Gastroesophageal sphincter (tissue), 3 donors: ENCODE measurements at regions not wholly inside any gene's neighbourhood (a gene's known extent, or its start where the extent isn't known, plus 50 kb on each side); places are given as distances from the start of the nearest gene placed in this dataset.

Experiments used
- EP300 ChIP-seq: sonication (generic); formaldehyde crosslinking; IDR thresholded peaks from one replicate; pipeline ENCODE4 v1.6.1; 2017; ENCODE audit warnings: antibody characterized with exemption, mild to moderate bottlenecking
- POLR2A ChIP-seq, 2 donors: fragments of 450-650 bp; IDR thresholded peaks; one replicate each; pipeline ENCODE4 v1.6.1; 2017; ENCODE audit warnings: antibody characterized with exemption in 2 of 2, mild to moderate bottlenecking in 2 of 2, moderate library complexity in 1 of 2
- TF ChIP-seq, protein P1 (sequence below), 4 experiments: fragments of 200-600 bp in 2 of 4; fragments of 450-650 bp in 2 of 4; sonication (generic) in 1 of 4; IDR thresholded peaks; one replicate each; pipeline ENCODE4 v1.5.1; 2017 to 2019; ENCODE audit warnings: antibody characterized with exemption in 4 of 4, mild to moderate bottlenecking in 2 of 4, moderate library complexity in 2 of 4

- TF ChIP-seq POLR2A (IDR thresholded peaks at IDR 0.05): no peak
- TF ChIP-seq, protein P1, sequence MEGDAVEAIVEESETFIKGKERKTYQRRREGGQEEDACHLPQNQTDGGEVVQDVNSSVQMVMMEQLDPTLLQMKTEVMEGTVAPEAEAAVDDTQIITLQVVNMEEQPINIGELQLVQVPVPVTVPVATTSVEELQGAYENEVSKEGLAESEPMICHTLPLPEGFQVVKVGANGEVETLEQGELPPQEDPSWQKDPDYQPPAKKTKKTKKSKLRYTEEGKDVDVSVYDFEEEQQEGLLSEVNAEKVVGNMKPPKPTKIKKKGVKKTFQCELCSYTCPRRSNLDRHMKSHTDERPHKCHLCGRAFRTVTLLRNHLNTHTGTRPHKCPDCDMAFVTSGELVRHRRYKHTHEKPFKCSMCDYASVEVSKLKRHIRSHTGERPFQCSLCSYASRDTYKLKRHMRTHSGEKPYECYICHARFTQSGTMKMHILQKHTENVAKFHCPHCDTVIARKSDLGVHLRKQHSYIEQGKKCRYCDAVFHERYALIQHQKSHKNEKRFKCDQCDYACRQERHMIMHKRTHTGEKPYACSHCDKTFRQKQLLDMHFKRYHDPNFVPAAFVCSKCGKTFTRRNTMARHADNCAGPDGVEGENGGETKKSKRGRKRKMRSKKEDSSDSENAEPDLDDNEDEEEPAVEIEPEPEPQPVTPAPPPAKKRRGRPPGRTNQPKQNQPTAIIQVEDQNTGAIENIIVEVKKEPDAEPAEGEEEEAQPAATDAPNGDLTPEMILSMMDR (IDR thresholded peaks at IDR 0.05): no peak
- no peak for TF ChIP-seq EP300
Measured at GRCh38 chr1:220363196-220363837, 91.1 kb upstream of the RAB3GAP2 start.
